T-helper 2 cell treated with Interferon-gamma antibody and Interleukin-4, amounts not matched to agents 5 μg/mL and 100 μg/mL, for 36 hours (primary cell): ENCODE measurements at regions not wholly inside any gene's neighbourhood (a gene's known extent, or its start where the extent isn't known, plus 50 kb on each side); places are given as distances from the start of the nearest gene placed in this dataset.

ENCODE experiments used
- DNase-seq: peaks from one replicate; pipeline ENCODE4 v3.0.0; 2021; ENCODE audit warnings: low spot score
- H3K27ac Mint-ChIP-seq: one replicate; pipeline ENCODE4 v1.8.0; 2021; ENCODE audit warnings: mild to moderate bottlenecking, mixed read lengths
- H3K27me3 Mint-ChIP-seq: one replicate; pipeline ENCODE4 v1.8.0; 2021; ENCODE audit warnings: low read depth, mixed read lengths
- H3K36me3 Mint-ChIP-seq: one replicate; pipeline ENCODE4 v1.8.0; 2021; ENCODE audit warnings: low read depth, mixed read lengths
- H3K4me1 Mint-ChIP-seq: one replicate; pipeline ENCODE4 v1.8.0; 2021; ENCODE audit warnings: low read depth, mixed read lengths
- H3K4me3 Mint-ChIP-seq: one replicate; pipeline ENCODE4 v1.8.0; 2022; ENCODE audit warnings: mild to moderate bottlenecking, moderate library complexity, mixed read lengths
- H3K9me3 Mint-ChIP-seq: one replicate; pipeline ENCODE4 v1.8.0; 2021; ENCODE audit warnings: mixed read lengths

DNA sequence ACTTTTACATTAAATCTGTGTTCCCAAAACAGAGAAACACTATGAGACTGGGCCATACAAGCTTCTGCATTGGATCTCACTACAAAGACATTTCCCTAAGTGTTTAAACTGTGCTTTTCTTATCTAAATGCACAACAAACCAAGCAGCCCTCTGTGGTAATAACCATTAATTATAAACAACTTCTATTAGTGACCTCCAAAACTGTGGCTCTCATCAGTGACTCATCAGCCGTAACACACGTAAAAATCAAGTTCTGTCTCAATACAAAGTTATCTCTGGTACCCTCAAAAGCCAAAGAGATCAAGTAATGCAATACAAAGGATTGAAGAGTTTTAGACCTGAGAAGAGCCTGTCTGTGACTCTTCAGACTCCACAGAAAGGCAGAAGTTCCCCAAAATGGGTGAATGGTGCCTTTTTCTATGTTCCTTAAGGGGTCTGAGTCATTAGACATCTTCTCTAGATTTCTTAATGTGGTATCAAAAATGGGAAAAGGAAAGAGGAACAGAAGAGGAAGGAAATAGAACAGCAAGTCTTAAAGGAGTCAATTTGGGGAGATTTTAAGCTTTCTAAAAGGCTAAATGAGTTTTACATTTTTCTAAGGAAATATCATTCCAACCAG lies 189.8 kb upstream of the PPP1R2C start:
- Mint-ChIP-seq H3K36me3 (no peaks in the 10 kb centered on the region), H3K4me3 (no peak overlapping the region), H3K27me3 (no peaks in the 10 kb centered on the region), H3K27ac (no peak overlapping the region), H3K9me3 (peaks cover 4% of the 10 kb centered on the region), H3K4me1 (peaks cover 2% of the 10 kb centered on the region)
- no peak for DNase-seq

DNA sequence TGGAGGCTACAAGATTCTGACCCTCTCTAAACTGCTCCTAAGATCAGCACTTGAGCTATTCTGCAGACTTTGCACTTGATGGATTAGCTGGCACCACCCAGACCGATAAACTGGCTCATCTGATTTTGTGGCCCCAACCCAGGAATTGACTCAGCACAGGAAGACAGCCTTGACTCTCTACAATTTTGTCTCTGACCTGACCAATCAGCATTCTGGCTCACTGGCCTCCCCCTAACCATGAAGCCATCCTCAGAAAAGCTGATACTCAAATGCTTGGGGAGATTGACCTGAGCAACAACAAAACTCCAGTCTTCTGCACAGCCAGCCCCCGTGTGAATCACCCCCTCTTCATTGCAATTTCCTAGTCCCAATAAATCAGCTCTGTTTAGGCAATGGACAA lies 195.4 kb upstream of the PPP1R2C start:
- DNase-seq = no peak
- H3K9me3 Mint-ChIP-seq = peaks cover 4% of the 10 kb centered on the region
- H3K4me3 Mint-ChIP-seq = no peak overlapping the region
- no peaks in the 10 kb centered on the region for H3K27me3 Mint-ChIP-seq
- peaks cover 8% of the 10 kb centered on the region for H3K4me1 Mint-ChIP-seq
- H3K27ac Mint-ChIP-seq = no peak overlapping the region
- H3K36me3 Mint-ChIP-seq = no peaks in the 10 kb centered on the region

DNA sequence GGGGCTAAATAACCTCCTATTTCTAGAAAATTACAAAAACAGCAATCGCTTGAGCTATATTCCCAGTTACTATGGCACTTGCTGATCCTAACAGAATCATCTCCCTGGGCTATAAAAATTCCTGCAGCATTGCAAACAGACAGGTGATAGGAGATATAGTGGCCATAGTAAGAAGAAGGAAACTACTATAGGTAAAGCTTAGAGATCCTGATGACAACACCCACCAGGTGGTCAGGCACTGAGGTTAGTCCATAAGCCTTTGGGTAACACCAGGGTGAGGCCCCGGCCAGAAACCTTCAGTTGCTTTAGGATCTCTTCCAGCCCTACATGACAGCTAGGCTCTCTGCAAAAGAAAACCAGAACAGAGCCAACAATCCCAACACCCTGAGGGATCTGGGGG lies 197.9 kb upstream of the PPP1R2C start:
- H3K4me1 Mint-ChIP-seq = peaks cover 8% of the 10 kb centered on the region
- H3K27ac Mint-ChIP-seq = no peak overlapping the region
- H3K4me3 Mint-ChIP-seq = no peak overlapping the region
- H3K36me3 Mint-ChIP-seq = no peaks in the 10 kb centered on the region
- H3K27me3 Mint-ChIP-seq = no peaks in the 10 kb centered on the region
- H3K9me3 Mint-ChIP-seq = peaks cover 4% of the 10 kb centered on the region
- no peak for DNase-seq

DNA sequence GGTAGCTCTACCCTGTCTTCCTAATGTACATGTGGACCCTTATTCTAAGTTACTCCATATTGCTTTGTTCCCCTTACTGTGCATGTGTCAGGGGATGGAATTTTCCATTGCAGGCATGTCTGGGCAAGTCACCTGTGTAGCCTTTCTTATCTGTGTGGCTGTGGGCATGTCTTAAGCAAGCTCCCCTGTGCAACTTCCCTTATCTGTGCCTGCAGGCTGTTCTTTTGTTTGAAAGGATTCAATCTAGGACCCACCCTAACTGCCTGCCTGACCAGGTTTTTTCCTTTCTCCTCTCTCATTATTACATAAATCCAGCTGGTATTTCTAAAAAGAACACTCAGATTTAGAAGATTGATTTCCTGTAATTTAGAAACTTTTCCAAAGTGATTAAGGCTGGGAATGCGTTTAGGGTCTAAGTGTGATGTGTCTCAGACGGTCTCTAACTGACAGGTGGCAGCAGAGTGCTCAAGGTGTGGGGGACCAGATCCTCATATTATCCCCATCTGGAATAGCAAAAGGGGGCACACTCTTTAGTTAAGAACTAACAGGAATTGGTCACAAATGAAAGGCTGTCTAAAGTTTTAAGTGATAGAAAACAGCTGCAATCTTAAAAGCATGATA lies 198.9 kb upstream of the PPP1R2C start:
- no peak for DNase-seq
- Mint-ChIP-seq H3K4me1 (peaks cover 8% of the 10 kb centered on the region), H3K27me3 (no peaks in the 10 kb centered on the region), H3K4me3 (no peak overlapping the region), H3K27ac (no peak overlapping the region), H3K36me3 (no peaks in the 10 kb centered on the region), H3K9me3 (peaks cover 4% of the 10 kb centered on the region)

DNA sequence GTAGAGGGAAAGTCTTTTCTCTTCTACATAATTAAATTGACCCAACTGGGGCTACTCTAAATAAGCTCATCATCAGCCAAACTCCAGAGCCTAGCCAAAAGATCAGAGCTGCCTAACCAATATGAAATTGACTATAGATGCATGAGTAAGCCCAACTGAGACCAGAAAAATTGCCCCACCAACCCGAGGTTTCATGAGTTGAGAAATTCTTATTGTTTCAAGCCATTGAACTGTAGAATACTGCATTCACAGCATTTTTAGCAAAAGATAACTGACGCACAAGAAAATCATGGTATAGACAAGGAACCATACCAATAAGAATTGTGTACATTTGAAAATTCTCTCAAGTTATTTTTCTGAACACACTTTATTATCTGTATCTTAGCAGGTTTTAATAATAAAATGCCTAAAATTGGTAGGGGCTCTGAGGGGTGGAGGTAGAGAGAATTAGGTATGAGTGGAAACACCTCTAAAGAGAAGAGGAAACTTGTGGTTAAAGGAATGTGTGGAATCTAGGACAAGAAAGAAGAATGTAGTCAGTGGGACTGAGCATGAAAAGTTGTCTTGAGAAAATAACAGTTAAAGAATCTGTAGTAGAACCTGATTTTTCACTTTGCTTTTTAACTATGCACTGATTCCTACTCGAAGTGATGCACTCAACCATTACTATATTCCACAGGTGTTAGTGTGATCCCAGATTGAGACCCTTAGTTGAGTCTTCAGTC lies 200.9 kb upstream of the PPP1R2C start:
- Mint-ChIP-seq H3K36me3 (no peaks in the 10 kb centered on the region), H3K27me3 (no peaks in the 10 kb centered on the region), H3K4me3 (no peak overlapping the region), H3K9me3 (peaks cover 4% of the 10 kb centered on the region), H3K4me1 (peaks cover 8% of the 10 kb centered on the region), H3K27ac (no peak overlapping the region)
- no peak for DNase-seq

- H3K9me3 Mint-ChIP-seq = no peaks in the 10 kb centered on the region
- H3K4me1 Mint-ChIP-seq = no peaks in the 10 kb centered on the region
- no peaks in the 10 kb centered on the region for H3K36me3 Mint-ChIP-seq
- H3K27me3 Mint-ChIP-seq = no peaks in the 10 kb centered on the region
- H3K27ac Mint-ChIP-seq = no peak overlapping the region
- DNase-seq = no peak
- no peak overlapping the region for H3K4me3 Mint-ChIP-seq
These were observed 210.7 kb upstream of the PPP1R2C start for GRCh38 chrX:42988700-42989099.

DNA sequence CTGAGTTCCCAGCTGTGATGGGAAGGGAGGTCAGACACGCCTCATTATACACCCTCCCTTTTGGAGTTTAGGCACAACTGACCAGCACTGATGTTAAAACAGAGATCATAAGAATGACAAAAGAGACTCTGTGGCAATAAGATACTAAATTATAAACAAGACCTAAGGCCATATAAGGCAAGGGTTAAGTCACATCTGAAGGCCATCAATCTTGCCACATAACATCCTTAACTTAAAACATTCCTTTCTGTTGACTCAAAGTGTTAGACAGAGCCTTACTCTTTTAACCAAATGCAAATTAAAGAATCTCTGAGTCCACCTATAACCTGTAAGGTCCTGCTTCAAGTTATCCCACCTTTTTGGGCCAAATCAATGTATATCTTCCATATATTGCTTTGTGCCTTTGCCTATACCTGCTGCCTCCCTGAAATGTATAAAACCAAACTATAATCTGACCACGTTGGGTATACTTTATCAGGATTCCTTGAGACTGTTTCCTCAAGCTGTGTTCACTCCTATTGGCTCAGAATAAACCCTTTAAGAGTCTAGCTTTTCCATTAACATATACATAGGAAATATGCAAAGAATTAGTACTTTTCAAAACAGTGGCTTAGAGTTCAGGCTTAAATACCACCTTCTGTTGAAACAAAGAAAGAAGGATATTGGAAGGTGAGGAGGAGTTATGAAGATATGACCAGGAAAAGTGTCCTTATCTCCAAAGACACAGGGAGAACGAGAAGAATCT lies 214.4 kb upstream of the PPP1R2C start:
- DNase-seq = no peak
- Mint-ChIP-seq H3K4me1 (no peaks in the 10 kb centered on the region), H3K27me3 (no peaks in the 10 kb centered on the region), H3K27ac (no peak overlapping the region), H3K9me3 (no peaks in the 10 kb centered on the region), H3K4me3 (no peak overlapping the region), H3K36me3 (no peaks in the 10 kb centered on the region)

- Mint-ChIP-seq H3K36me3 (no peaks in the 10 kb centered on the region), H3K4me3 (no peak overlapping the region), H3K4me1 (no peaks in the 10 kb centered on the region), H3K27ac (no peak overlapping the region), H3K27me3 (no peaks in the 10 kb centered on the region), H3K9me3 (no peaks in the 10 kb centered on the region)
- DNase-seq = no peak
These were observed 218.9 kb upstream of the PPP1R2C start for GRCh38 chrX:42996861-42997260.

DNA sequence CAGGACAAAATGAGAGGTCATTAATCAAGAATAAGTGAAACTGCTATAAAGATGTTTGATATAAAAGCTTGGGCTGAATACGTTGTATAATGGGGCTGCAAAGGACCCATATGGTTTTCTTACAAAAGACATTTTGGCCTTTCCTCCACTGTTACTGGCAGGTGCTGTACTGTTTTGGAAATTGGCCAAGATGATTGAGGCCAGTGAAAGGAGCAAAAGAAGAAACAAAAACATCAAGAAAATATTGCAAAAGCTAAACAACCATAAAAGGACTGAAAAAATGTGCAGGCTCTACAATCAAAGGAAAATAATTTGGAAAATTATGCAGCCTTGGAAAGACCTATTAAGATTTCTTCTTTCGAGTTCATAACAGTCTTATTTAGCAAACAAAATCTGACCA lies 222.2 kb upstream of the PPP1R2C start:
- H3K4me3 Mint-ChIP-seq = no peak overlapping the region
- no peak overlapping the region for H3K27ac Mint-ChIP-seq
- no peaks in the 10 kb centered on the region for H3K36me3 Mint-ChIP-seq
- H3K4me1 Mint-ChIP-seq = no peaks in the 10 kb centered on the region
- H3K9me3 Mint-ChIP-seq = no peaks in the 10 kb centered on the region
- H3K27me3 Mint-ChIP-seq = no peaks in the 10 kb centered on the region
- no peak for DNase-seq

DNA sequence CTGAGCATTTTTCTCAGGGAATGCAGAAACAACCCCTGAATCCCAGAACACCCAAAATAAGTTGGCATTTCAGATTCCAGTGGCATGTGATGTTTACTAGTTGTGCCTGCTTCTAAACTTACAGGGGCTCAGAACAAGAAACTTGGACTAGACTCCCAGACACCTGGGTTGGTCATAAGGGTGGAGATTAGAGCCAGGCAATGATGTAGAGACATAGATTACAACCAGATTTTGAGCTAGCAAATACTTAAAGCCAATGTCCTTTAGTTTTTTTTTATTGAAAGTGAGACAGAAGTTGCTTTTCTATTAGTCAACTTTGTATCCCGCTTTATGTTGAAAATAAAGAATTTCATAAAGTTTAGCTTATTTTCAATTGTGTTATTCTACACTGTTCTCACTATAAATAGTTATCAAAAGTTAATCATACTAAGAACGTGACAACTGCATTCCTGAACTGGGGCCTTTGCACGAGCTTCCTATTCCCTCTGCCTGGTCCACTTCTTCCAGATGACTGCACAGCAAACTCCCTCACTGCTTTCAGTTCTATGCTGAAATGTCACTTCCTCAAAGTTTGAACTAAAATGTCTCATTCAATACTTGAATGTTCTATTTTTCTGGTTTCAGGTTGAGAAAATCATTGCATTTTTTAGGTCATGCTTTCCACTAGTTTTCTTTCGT lies 224.7 kb upstream of the PPP1R2C start:
- Mint-ChIP-seq H3K27ac (no peak overlapping the region), H3K9me3 (no peaks in the 10 kb centered on the region), H3K4me1 (no peaks in the 10 kb centered on the region), H3K27me3 (no peaks in the 10 kb centered on the region), H3K36me3 (no peaks in the 10 kb centered on the region), H3K4me3 (no peak overlapping the region)
- no peak for DNase-seq

- H3K36me3 Mint-ChIP-seq = no peaks in the 10 kb centered on the region
- H3K4me3 Mint-ChIP-seq = no peak overlapping the region
- no peak for DNase-seq
- no peaks in the 10 kb centered on the region for H3K27me3 Mint-ChIP-seq
- no peaks in the 10 kb centered on the region for H3K4me1 Mint-ChIP-seq
- H3K9me3 Mint-ChIP-seq = no peaks in the 10 kb centered on the region
- no peak overlapping the region for H3K27ac Mint-ChIP-seq
These were observed 225.2 kb upstream of the PPP1R2C start for GRCh38 chrX:43003204-43003565.

- Mint-ChIP-seq H3K4me3 (no peak overlapping the region), H3K27me3 (no peaks in the 10 kb centered on the region), H3K27ac (no peak overlapping the region), H3K4me1 (no peaks in the 10 kb centered on the region), H3K36me3 (no peaks in the 10 kb centered on the region), H3K9me3 (peaks cover 6% of the 10 kb centered on the region)
- DNase-seq = no peak
These were observed 226.0 kb upstream of the PPP1R2C start for GRCh38 chrX:43003939-43004338.

DNA sequence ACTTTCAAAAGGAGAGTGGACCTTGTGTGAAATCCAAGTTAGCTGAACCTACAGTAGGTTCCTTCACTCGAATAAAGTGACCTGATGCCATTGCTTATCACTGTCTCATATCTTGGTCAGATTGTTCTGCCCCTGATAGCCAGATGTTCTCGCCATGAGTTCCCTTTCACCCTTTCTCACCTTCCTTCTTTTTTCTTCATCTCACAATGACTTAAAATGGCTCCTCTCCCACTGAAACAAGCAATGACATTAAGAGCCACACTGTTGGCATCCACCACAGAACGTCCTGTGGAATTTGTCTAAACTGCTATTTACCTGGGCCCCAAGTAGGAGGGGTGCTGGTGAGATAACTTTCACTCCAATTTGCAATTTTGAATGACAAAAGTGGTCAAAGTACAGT lies 227.6 kb upstream of the PPP1R2C start:
- no peaks in the 10 kb centered on the region for H3K4me1 Mint-ChIP-seq
- no peak for DNase-seq
- H3K9me3 Mint-ChIP-seq = peaks cover 6% of the 10 kb centered on the region
- H3K36me3 Mint-ChIP-seq = no peaks in the 10 kb centered on the region
- no peak overlapping the region for H3K4me3 Mint-ChIP-seq
- no peaks in the 10 kb centered on the region for H3K27me3 Mint-ChIP-seq
- no peak overlapping the region for H3K27ac Mint-ChIP-seq

DNA sequence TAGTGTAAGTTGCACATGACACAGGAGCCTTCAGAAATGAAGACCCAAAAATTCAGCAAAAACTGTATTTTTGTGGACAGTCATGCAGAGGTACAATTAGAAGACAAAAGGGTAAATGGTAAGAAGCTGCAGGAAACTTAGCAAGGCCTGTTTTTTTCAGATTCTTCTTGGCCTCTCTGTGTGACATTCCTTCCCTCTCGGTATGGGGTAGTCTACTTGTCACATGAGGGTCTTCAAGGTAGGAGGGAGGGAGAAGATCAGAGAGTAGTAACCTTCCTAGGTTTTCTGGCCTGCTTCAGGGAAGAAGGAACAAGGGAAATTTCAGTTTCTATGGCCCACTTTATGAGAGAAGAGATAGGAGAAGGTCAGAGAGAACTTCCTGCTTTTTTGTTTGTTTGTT lies 230.4 kb upstream of the PPP1R2C start:
- no peaks in the 10 kb centered on the region for H3K36me3 Mint-ChIP-seq
- H3K9me3 Mint-ChIP-seq = peaks cover 6% of the 10 kb centered on the region
- no peaks in the 10 kb centered on the region for H3K4me1 Mint-ChIP-seq
- no peak overlapping the region for H3K4me3 Mint-ChIP-seq
- H3K27me3 Mint-ChIP-seq = no peaks in the 10 kb centered on the region
- H3K27ac Mint-ChIP-seq = no peak overlapping the region
- no peak for DNase-seq
